ENCODE measurements at regions not wholly inside any gene's neighbourhood (a gene's known extent, or its start where the extent isn't known, plus 50 kb on each side); places are given as distances from the start of the nearest gene placed in this dataset.
"Not testable (repeated sequence)": the region's sequence is repeated elsewhere in the genome, so short reads cannot be mapped to it uniquely, and the experiment has no call there.

GRCh38 chr2:194672994-194673393 lies 984.0 kb upstream of the SLC39A10 start:
- H3K4me3 ChIP-seq (replicated peaks in 1 of 3; ENCODE audit: low read depth in 2 of 3, low read length in 3 of 3), result no peak overlapping the region
- H3K4me1 ChIP-seq (ENCODE audit: control insufficient read depth in 1 of 2, insufficient read depth in 2 of 2, low read length in 2 of 2), result no peaks in the 10 kb centered on the region
- H3K27ac ChIP-seq (ENCODE audit: low read depth in 1 of 2, low read length in 2 of 2), result no peak overlapping the region
- no peak overlapping the region for H2AFZ ChIP-seq (ENCODE audit: insufficient read depth, low read depth, low read length, poor library complexity, severe bottlenecking)
- H3K9me3 ChIP-seq (replicated peaks in 1 of 2; ENCODE audit: control insufficient read depth in 1 of 2, insufficient read depth in 1 of 2, low read length in 2 of 2), result peaks cover 0 to 7% of the 10 kb centered on the region in 2 donors
- Mint-ChIP-seq H3K4me3 (no peak overlapping the region), H3K27me3 (ENCODE audit: low read depth in 3 of 3) (peaks cover 0 to 1% (median 0%) of the 10 kb centered on the region in 3 donors), H3K27ac (no peak overlapping the region), H3K36me3 (no peaks in the 10 kb centered on the region), H3K9me3 (peaks cover 0 to 4% (median 0%) of the 10 kb centered on the region in 7 donors), H3K4me1 (no peaks in the 10 kb centered on the region)
- no peak overlapping the region for H3K4me2 ChIP-seq (replicated peaks; ENCODE audit: extremely low read depth, low read length, poor library complexity, severe bottlenecking)
- intact Hi-C loops (cut with micrococcal nuclease), result no loop called here
- no CpG with 5 or more reads among the region's 3 CpGs for WGBS (ENCODE audit: insufficient coverage)
- no peaks in the 10 kb centered on the region for H3K79me2 ChIP-seq (ENCODE audit: insufficient read depth, low read length)
- no peak overlapping the region for H3K9ac ChIP-seq (ENCODE audit: insufficient read depth, low read length, poor library complexity, severe bottlenecking)
- no peaks in the 10 kb centered on the region for H4K20me1 ChIP-seq (ENCODE audit: insufficient read depth, low read length)
- TF ChIP-seq, protein P1, sequence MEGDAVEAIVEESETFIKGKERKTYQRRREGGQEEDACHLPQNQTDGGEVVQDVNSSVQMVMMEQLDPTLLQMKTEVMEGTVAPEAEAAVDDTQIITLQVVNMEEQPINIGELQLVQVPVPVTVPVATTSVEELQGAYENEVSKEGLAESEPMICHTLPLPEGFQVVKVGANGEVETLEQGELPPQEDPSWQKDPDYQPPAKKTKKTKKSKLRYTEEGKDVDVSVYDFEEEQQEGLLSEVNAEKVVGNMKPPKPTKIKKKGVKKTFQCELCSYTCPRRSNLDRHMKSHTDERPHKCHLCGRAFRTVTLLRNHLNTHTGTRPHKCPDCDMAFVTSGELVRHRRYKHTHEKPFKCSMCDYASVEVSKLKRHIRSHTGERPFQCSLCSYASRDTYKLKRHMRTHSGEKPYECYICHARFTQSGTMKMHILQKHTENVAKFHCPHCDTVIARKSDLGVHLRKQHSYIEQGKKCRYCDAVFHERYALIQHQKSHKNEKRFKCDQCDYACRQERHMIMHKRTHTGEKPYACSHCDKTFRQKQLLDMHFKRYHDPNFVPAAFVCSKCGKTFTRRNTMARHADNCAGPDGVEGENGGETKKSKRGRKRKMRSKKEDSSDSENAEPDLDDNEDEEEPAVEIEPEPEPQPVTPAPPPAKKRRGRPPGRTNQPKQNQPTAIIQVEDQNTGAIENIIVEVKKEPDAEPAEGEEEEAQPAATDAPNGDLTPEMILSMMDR (IDR thresholded peaks at IDR 0.05), result no peak
- H3K27me3 ChIP-seq (ENCODE audit: control insufficient read depth in 2 of 2, insufficient read depth in 2 of 2, low read length in 2 of 2), result no peaks in the 10 kb centered on the region
- DNase-seq, result no peak
- H3K36me3 ChIP-seq (replicated peaks in 1 of 2; ENCODE audit: control insufficient read depth in 1 of 2, insufficient read depth in 2 of 2, low read length in 2 of 2), result no peaks in the 10 kb centered on the region

GRCh38 chr2:194661431-194661830 lies 995.6 kb upstream of the SLC39A10 start:
- no peaks in the 10 kb centered on the region for H3K36me3 ChIP-seq (replicated peaks in 1 of 2; ENCODE audit: control insufficient read depth in 1 of 2, insufficient read depth in 2 of 2, low read length in 2 of 2)
- WGBS (ENCODE audit: insufficient coverage), result no CpG with 5 or more reads among the region's 2 CpGs
- H2AFZ ChIP-seq (ENCODE audit: insufficient read depth, low read depth, low read length, poor library complexity, severe bottlenecking), result no peak overlapping the region
- no peaks in the 10 kb centered on the region for H3K79me2 ChIP-seq (ENCODE audit: insufficient read depth, low read length)
- H3K27ac ChIP-seq (ENCODE audit: low read depth in 1 of 2, low read length in 2 of 2), result no peak overlapping the region
- H4K20me1 ChIP-seq (ENCODE audit: insufficient read depth, low read length), result no peaks in the 10 kb centered on the region
- H3K4me1 ChIP-seq (ENCODE audit: control insufficient read depth in 1 of 2, insufficient read depth in 2 of 2, low read length in 2 of 2), result no peaks in the 10 kb centered on the region
- no peaks in the 10 kb centered on the region for H3K4me1 Mint-ChIP-seq
- H3K4me3 Mint-ChIP-seq, result no peak overlapping the region
- no peaks in the 10 kb centered on the region for H3K27me3 ChIP-seq (ENCODE audit: control insufficient read depth in 2 of 2, insufficient read depth in 2 of 2, low read length in 2 of 2)
- H3K4me2 ChIP-seq (replicated peaks; ENCODE audit: extremely low read depth, low read length, poor library complexity, severe bottlenecking), result no peak overlapping the region
- H3K27me3 Mint-ChIP-seq (ENCODE audit: low read depth in 3 of 3), result no peaks in the 10 kb centered on the region
- H3K36me3 Mint-ChIP-seq, result no peaks in the 10 kb centered on the region
- TF ChIP-seq, protein P1 (IDR thresholded peaks at IDR 0.05), result no peak
- H3K9me3 ChIP-seq (replicated peaks in 1 of 2; ENCODE audit: control insufficient read depth in 1 of 2, insufficient read depth in 1 of 2, low read length in 2 of 2), result no peaks in the 10 kb centered on the region
- no peak overlapping the region for H3K9ac ChIP-seq (ENCODE audit: insufficient read depth, low read length, poor library complexity, severe bottlenecking)
- no peak overlapping the region for H3K27ac Mint-ChIP-seq
- intact Hi-C loops (cut with micrococcal nuclease), result no loop called here
- H3K9me3 Mint-ChIP-seq, result peaks cover 0 to 5% (median 3%) of the 10 kb centered on the region in 7 donors
- no peak overlapping the region for H3K4me3 ChIP-seq (replicated peaks in 1 of 3; ENCODE audit: low read depth in 2 of 3, low read length in 3 of 3)
- DNase-seq, result no peak

DNA sequence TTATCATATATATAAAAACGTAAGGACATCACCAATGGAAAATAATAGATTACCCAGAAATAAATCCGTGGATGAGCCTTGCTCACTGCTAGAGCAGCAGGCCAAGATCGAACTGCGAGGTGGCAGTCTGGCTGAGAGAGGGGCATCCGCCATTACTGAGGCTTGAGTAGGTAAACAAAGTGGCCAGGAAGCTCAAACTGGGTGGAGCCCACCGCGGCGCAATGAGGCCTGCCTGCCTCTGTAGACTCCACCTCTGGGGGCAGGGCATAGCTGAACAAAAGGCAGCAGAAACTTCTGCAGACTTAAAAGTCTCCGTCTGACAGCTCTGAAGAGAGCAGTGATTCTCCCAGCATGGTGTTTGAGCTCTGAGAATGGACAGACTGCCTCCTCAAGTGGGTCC lies 1018.0 kb upstream of the SLC39A10 start:
- H3K4me3 Mint-ChIP-seq; H3K9ac ChIP-seq (ENCODE audit: insufficient read depth, low read length, poor library complexity, severe bottlenecking); DNase-seq; H3K27ac Mint-ChIP-seq; H3K4me1 ChIP-seq (ENCODE audit: control insufficient read depth in 1 of 2, insufficient read depth in 2 of 2, low read length in 2 of 2); H3K27me3 ChIP-seq (ENCODE audit: control insufficient read depth in 2 of 2, insufficient read depth in 2 of 2, low read length in 2 of 2); H3K4me1 Mint-ChIP-seq; H3K79me2 ChIP-seq (ENCODE audit: insufficient read depth, low read length); H3K4me3 ChIP-seq (replicated peaks in 1 of 3; ENCODE audit: low read depth in 2 of 3, low read length in 3 of 3); H3K36me3 Mint-ChIP-seq; H2AFZ ChIP-seq (ENCODE audit: insufficient read depth, low read depth, low read length, poor library complexity, severe bottlenecking); H3K36me3 ChIP-seq (replicated peaks in 1 of 2; ENCODE audit: control insufficient read depth in 1 of 2, insufficient read depth in 2 of 2, low read length in 2 of 2); H4K20me1 ChIP-seq (ENCODE audit: insufficient read depth, low read length); H3K27me3 Mint-ChIP-seq (ENCODE audit: low read depth in 3 of 3); H3K27ac ChIP-seq (ENCODE audit: low read depth in 1 of 2, low read length in 2 of 2); H3K4me2 ChIP-seq (replicated peaks; ENCODE audit: extremely low read depth, low read length, poor library complexity, severe bottlenecking); intact Hi-C loops (cut with micrococcal nuclease); H3K9me3 ChIP-seq (replicated peaks in 1 of 2; ENCODE audit: control insufficient read depth in 1 of 2, insufficient read depth in 1 of 2, low read length in 2 of 2): not testable (repeated sequence)
- 92% methylated on average over 8 of the region's 9 CpGs for WGBS (ENCODE audit: insufficient coverage)
- peaks cover 4 to 21% (median 11%) of the 10 kb centered on the region in 7 donors for H3K9me3 Mint-ChIP-seq

Measured in CD14-positive monocyte (primary cell).